ENCODE measurements at regions not wholly inside any gene's neighbourhood (a gene's known extent, or its start where the extent isn't known, plus 50 kb on each side); places are given as distances from the start of the nearest gene placed in this dataset.
"Not testable (repeated sequence)": the region's sequence is repeated elsewhere in the genome, so short reads cannot be mapped to it uniquely, and the experiment has no call there.

GRCh38 chr6:18527836-18528743 lies 140.9 kb downstream of the RNF144B start:
- no peak for DNase-seq

DNA sequence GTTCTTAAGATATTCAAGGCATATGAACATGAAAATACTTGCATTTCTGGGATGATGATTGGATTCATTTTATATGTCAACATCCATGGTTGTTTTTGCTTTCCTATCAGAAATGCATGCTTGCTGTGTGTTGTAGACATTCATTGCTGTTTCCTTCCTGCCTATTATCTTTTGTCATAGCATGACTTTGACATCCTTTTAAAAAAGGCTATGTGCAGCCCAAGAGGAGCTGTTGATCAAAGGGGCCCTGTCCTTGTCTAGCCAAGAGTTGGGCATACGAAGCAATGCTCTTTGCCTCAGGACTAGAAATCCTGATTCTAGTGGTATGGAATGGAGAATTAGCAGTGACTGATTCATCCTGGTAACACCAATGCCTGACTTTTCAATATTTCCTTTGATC lies 143.1 kb downstream of the RNF144B start:
- DNase-seq, result no peak

- DNase-seq, result no peak
Measured at GRCh38 chr6:18532139-18532538, 145.0 kb downstream of the RNF144B start.

DNA sequence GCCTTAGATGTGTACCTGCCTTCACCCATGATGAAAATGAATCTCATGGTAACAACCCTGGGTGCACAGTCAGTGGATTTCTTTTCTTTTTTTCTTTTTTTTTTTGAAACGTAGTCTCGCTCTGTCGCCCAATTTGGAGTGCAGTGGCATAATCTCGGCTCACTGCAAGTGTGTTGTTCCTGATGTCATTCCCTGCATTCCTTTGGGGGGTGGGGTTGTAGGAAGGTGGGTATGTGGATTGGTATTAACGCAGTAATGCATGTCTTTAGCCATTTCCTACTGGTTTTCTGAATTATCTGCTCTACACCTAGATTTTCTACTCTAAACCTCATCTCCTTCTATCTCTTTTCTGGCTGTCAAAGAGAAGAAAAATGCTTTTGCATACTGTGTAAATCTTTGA lies 146.6 kb downstream of the RNF144B start:
- peak; percentile 15 for DNase-seq

GRCh38 chr6:18536591-18537055 lies 149.5 kb downstream of the RNF144B start:
- no peak for DNase-seq

DNA sequence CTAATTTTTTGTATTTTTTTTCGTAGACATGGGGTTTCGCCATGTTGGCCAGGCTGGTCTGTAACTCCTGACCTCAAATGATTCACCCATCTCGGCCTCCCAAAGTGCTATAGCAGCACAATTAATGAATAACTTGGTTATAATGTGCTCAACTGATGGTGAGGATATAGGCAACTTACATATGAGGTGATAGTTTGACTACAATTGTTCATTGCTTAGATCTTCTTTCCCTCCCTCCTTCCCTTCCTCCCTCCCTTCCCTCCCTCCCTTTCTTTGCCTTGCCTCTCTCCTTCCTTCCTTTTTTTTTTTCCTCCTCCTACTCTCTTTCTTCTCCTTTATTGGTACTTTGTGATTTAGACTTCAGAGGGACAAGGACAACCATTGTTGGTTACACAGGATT lies 151.2 kb downstream of the RNF144B start:
- no peak for DNase-seq

- no peak for DNase-seq
Measured at GRCh38 chr6:18543051-18543450, 155.9 kb downstream of the RNF144B start.

GRCh38 chr6:18545142-18545541 lies 158.0 kb downstream of the RNF144B start:
- not testable (repeated sequence) for DNase-seq

GRCh38 chr6:18545726-18546125 lies 158.6 kb downstream of the RNF144B start:
- DNase-seq, result no peak

DNA sequence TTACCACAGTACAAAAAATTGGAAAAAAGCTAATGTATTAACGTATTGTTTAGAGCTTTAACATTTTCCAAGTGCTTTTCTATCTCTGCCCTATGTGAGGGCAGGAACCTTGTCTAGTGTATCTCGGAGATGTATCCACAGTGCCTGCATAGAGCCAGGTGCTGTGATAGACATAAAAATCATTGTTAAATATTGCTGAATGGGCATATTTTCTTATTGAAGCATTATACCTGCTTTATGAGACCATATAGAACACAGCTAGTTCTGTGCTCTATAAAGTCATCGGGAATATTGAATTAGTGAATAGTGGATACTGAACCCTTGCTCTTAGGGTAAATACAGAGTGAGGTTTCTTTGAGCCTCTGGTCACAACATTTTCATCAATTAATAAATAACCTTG lies 163.0 kb downstream of the RNF144B start:
- no peak for DNase-seq

DNA sequence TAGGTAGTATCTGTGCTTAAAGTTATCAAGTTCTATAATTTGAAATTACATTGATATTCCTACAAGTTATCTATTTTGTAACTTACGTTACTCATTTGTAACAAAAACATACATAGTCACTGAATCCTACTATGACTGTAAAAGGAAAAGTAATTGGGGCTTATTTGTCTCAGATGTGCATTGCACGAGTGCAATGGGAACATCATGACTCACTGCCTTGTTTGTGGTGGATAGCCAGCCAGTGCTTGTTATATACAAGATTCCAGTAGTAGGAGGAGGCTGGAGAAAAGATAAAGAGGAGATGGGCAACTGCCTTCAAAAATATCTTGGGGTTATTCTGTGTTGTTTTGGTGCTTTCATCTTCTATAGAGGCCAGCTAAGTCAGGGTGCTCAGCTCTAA lies 164.1 kb downstream of the RNF144B start:
- no peak for DNase-seq

GRCh38 chr6:18555750-18556149 lies 168.6 kb downstream of the RNF144B start:
- no peak for DNase-seq

DNA sequence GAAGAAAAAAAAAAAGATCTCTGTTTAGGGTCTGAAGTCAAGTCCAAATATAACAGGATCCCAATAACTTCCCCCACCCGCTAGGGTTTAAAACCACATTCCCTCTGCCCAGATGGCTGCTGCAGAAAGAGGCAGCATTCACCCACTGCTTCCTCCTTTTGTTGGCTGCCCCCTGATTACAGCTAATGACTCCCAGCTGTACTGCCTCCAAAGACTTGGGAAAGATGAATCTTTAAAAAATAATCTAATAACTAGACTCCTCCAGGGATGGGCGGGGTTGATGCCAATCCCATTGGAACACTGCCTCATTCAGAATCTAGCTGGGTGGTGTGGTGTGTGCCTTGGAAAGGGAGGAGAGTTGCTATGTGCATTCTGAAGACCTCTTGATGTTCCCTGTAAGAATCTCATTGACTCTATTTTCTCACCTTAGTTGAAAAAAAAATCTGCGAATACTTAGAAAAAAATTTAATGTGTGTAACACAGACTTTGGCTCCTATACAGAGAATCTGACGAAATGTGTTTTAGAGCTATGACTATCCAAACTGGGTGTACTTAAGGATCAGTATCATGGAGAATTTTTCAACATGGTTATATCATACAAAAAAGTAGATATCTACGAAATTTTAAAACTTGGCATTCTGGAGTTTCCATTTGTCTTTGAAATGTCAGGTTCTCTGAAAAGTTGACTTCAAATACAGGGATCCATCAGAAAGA lies 174.0 kb downstream of the RNF144B start:
- no peak for DNase-seq

GRCh38 chr6:18562726-18563125 lies 175.6 kb downstream of the RNF144B start:
- no peak for DNase-seq

- no peak for DNase-seq
Measured at GRCh38 chr6:18564775-18565174, 177.6 kb downstream of the RNF144B start.

DNA sequence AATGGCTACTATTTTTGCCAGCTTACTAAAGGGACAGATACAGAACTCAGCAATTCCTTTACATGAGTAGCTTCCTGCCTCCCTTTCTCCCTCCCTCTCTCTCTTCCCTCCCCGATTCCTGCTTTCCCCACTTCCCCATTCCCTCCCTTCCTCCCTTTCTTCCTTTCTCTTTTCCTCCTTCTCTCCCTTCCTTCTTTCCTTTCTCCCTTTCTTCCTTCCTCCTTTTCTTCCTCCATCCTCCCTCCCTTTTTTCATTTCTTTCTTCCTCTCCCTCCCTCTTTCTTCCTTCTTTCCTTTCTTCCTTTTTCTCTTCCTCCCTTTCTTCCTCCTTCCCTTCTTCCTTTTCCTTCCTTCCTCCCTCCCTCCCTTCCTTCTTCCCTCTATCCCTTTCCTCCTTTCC lies 178.1 kb downstream of the RNF144B start:
- no peak for DNase-seq

DNA sequence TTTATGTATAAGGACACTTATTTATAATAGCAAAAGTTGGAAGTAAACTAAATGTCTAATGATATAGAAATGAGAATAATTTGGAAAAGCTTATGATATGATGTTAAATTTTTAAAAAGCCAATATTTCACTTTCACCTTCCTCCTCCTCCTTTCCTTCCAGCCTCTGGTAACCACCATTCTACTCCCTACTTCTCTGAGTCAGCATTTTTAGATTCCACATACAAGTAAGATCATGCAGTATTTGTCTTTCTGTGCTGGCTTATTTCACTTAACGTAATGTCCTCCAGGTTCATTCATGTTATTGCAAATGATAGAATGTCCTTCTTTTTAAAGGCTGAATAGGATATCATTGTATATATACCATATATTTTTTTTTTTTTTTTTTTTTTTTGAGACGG lies 180.2 kb downstream of the RNF144B start:
- DNase-seq, result no peak

- no peak for DNase-seq
Measured at GRCh38 chr6:18577491-18577890, 190.3 kb downstream of the RNF144B start.

GRCh38 chr6:18579166-18579565 lies 192.0 kb downstream of the RNF144B start:
- no peak for DNase-seq

DNA sequence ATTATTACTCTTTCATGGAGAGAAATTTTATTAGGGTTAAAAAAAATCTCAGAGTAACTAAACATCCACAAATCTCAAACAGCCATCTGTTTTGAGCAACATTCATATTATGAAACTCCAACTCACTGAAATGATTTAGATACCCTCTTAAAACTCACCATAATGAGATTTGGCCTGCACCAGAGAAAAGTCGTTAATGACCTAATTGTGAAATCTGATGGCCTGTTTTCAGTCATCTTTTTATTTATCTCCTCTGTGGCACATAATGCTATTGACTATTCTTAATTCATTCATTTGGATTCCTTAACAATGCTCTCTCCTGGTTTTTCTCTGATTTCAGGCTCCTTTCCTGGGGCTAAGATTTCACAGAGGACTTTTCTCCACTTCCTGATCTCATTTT lies 192.7 kb downstream of the RNF144B start:
- no peak for DNase-seq

DNA sequence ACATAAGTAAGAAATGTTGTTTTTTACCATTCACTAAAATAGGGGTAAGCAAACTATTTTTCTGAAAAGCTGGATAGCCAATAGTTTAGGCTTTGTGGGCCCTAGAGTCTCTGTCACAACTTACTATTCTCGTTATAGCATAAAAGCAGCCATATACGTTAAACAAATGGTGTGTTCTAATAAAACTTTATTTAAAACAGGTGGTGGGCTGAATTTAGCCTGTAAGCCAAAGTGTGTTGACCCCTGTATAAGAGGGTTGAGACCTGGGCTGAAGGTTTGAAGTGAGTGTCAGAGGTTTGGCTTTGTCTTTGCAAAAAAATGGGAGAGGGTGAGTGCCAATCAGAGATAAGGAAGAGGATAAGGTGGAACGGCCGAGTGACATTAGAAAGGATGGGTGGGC lies 197.2 kb downstream of the RNF144B start:
- DNase-seq, result no peak

DNA sequence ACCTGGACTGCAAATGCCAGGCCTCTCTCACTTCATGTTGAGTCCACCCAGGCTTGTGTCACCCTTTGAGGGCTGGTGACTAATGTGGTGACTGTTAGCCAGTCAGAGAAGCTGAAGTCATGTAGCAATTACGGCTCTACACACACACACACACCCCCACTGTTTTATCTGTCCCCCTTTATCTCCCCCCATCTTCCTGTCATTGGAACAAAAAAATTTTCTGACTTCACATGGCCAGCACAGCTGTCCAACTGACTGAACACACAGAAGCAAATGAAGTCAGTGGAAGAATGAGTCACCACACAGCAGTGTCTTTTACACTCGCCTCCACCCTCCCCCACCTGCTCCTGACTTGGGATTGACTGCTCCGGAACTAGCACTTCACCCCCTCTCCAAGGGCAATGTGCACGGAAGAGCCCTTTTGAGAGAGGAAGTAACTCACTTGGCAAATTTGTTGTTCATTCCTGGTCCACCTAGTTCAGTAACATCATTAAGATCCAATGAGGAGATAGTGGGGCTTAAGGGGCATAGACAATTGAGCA lies 198.0 kb downstream of the RNF144B start:
- DNase-seq, result peak; percentile 9

- no peak for DNase-seq
Measured at GRCh38 chr6:18586133-18586532, 199.0 kb downstream of the RNF144B start.

All from renal pelvis (tissue), 1 donor.